B cell (primary cell): ENCODE measurements at regions not wholly inside any gene's neighbourhood (a gene's known extent, or its start where the extent isn't known, plus 50 kb on each side); places are given as distances from the start of the nearest gene placed in this dataset.

Source experiments
- ATAC-seq: fragments of 200-7000 bp; cut with Tn5 transposase; one replicate; pipeline ENCODE4 v1.10.0; 2021; ENCODE audit warnings: low read depth, mild to moderate bottlenecking, moderate number of reproducible peaks, moderate library complexity
- CTCF ChIA-PET: fragments of 350-600 bp; sonication (Branson Sonifier 250); formaldehyde crosslinking; loops from one replicate; lab custom pipeline; 2021; ENCODE audit warnings: antibody characterized with exemption, inconsistent platforms; lab: Charles Lee
- POLR2A ChIA-PET: fragments of 350-600 bp; sonication (Branson Sonifier 250); formaldehyde crosslinking; loops from one replicate; lab custom pipeline; 2021; ENCODE audit warnings: antibody characterized with exemption; lab: Charles Lee
- DNase-seq: peaks from one replicate; pipeline ENCODE4 v3.0.0; 2013
- H2AFZ ChIP-seq: 2 replicates; pipeline ENCODE4 v1.6.1; 2012; ENCODE audit warnings: mild to moderate bottlenecking, low read depth, low read length; ENCODE audit not compliant: insufficient read depth, poor library complexity, severe bottlenecking
- H3K27ac ChIP-seq, 2 donors: 1 replicate in 1 of 2; 2 replicates in 1 of 2; pipeline ENCODE4 v1.5.1; 2012 to 2013; ENCODE audit warnings: low read length in 2 of 2, mild to moderate bottlenecking in 2 of 2, moderate library complexity in 1 of 2
- H3K27me3 ChIP-seq, 4 experiments: fragments of 200-600 bp in 1 of 4; sonication (generic) in 1 of 4; replicated peaks in 1 of 4; 1 replicate in 2 of 4; 2 replicates in 2 of 4; pipeline versions ENCODE4 v1.6.1 to v1.7.0; 2013 to 2016; ENCODE audit warnings: low read length in 3 of 4, mild to moderate bottlenecking in 2 of 4, mixed read lengths in 1 of 4, moderate library complexity in 1 of 4; ENCODE audit not compliant: insufficient read depth in 4 of 4, control insufficient read depth in 3 of 4; ENCODE audit errors: control extremely low read depth in 1 of 4
- H3K36me3 ChIP-seq, 2 experiments: replicated peaks in 1 of 2; 1 replicate in 1 of 2; 2 replicates in 1 of 2; pipeline versions ENCODE4 v1.6.1 to v1.7.1; 2013; ENCODE audit warnings: low read length in 1 of 2; ENCODE audit not compliant: insufficient read depth in 2 of 2, control insufficient read depth in 1 of 2; ENCODE audit errors: control extremely low read depth in 1 of 2, extremely low read depth in 1 of 2
- H3K4me1 ChIP-seq, 2 donors: fragments of 200-600 bp in 1 of 2; sonication (generic) in 1 of 2; 1 replicate in 1 of 2; 2 replicates in 1 of 2; pipeline versions ENCODE4 v1.5.1 to v1.6.1; 2013 to 2017; ENCODE audit warnings: low read length in 2 of 2; ENCODE audit not compliant: control insufficient read depth in 2 of 2, insufficient read depth in 2 of 2
- H3K4me2 ChIP-seq: replicated peaks from 2 replicates; pipeline ENCODE3; 2012; ENCODE audit warnings: mild to moderate bottlenecking, low read depth, low read length; ENCODE audit not compliant: poor library complexity, severe bottlenecking
- H3K4me3 ChIP-seq, 5 experiments: fragments of 200-600 bp in 1 of 5; sonication (generic) in 1 of 5; 1 replicate in 3 of 5; 2 replicates in 2 of 5; pipeline versions ENCODE4 v1.5.1 to v1.7.0; 2011 to 2016; ENCODE audit warnings: low read length in 4 of 5, mild to moderate bottlenecking in 4 of 5, low read depth in 2 of 5, control low read depth in 1 of 5, moderate library complexity in 1 of 5; ENCODE audit not compliant: insufficient read depth in 1 of 5; ENCODE audit errors: control extremely low read depth in 1 of 5, extremely low read depth in 1 of 5
- H3K79me2 ChIP-seq: fragments of 200-600 bp; sonication (generic); one replicate; pipeline ENCODE4 v1.6.0; 2016; ENCODE audit warnings: low read length; ENCODE audit not compliant: control insufficient read depth, insufficient read depth
- H3K9ac ChIP-seq: fragments of 200-600 bp; sonication (generic); 2 replicates; pipeline ENCODE4 v1.6.1; 2017; ENCODE audit warnings: mild to moderate bottlenecking, low read length, moderate library complexity
- H3K9me3 ChIP-seq, 3 donors: one replicate each; pipeline versions ENCODE4 v1.6.1 to v1.7.1; 2013; ENCODE audit warnings: low read length in 2 of 3; ENCODE audit not compliant: control insufficient read depth in 2 of 3, insufficient read depth in 1 of 3; ENCODE audit errors: control extremely low read depth in 1 of 3
- H4K20me1 ChIP-seq: 2 replicates; pipeline ENCODE4 v1.6.0; 2012; ENCODE audit warnings: mild to moderate bottlenecking, low read length; ENCODE audit not compliant: insufficient read depth, control insufficient read depth, poor library complexity, severe bottlenecking
- H3K27ac Mint-ChIP-seq: one replicate; pipeline ENCODE4 v1.8.0; 2021; ENCODE audit warnings: mixed read lengths
- H3K27me3 Mint-ChIP-seq: one replicate; pipeline ENCODE4 v1.8.0; 2021; ENCODE audit warnings: mixed read lengths
- H3K4me1 Mint-ChIP-seq: one replicate; pipeline ENCODE4 v1.8.0; 2021; ENCODE audit warnings: mixed read lengths
- H3K4me3 Mint-ChIP-seq: one replicate; pipeline ENCODE4 v1.8.0; 2021; ENCODE audit warnings: mixed read lengths
- H3K9me3 Mint-ChIP-seq: one replicate; pipeline ENCODE4 v1.8.0; 2022; ENCODE audit warnings: mixed read lengths; ENCODE audit not compliant: insufficient read depth
- EZH2 ChIP-seq: IDR thresholded peaks from 2 replicates; pipeline ENCODE4 v1.6.1; 2012; ENCODE audit warnings: borderline replicate concordance, low read depth, mild to moderate bottlenecking, moderate library complexity, low read length; ENCODE audit not compliant: insufficient read depth, poor library complexity, severe bottlenecking
- WGBS: methylation state at CpG from one replicate; pipeline ENCODE4 v1.1.5; 2013; ENCODE audit warnings: missing lambda C conversion rate; ENCODE audit not compliant: insufficient coverage; 5-methylcytosine and 5-hydroxymethylcytosine counted together
- intact Hi-C: fragments of 100-400 bp; cut with micrococcal nuclease; formaldehyde crosslinking; loops from one replicate; pipeline ENCODE4 v1.10.0; 2022
- TF ChIP-seq, protein P1 (sequence below): fragments of 200-600 bp; IDR thresholded peaks from one replicate; pipeline ENCODE4 v1.8.0; 2022; ENCODE audit warnings: antibody characterized with exemption, mild to moderate bottlenecking

- Mint-ChIP-seq H3K4me3 (no peak overlapping the region), H3K4me1 (no peaks in the 10 kb centered on the region), H3K9me3 (peaks cover 2% of the 10 kb centered on the region), H3K27me3 (no peaks in the 10 kb centered on the region), H3K27ac (no peak overlapping the region)
- no peaks in the 10 kb centered on the region for H3K27me3 ChIP-seq
- no peak overlapping the region for H3K4me2 ChIP-seq
- H3K4me3 ChIP-seq: no peak overlapping the region
- no peak overlapping the region for H3K9ac ChIP-seq
- no CpG with 5 or more reads among the region's 2 CpGs for WGBS
- H3K4me1 ChIP-seq: no peaks in the 10 kb centered on the region
- ChIA-PET POLR2A (no interaction called here), CTCF (no interaction called here)
- no peaks in the 10 kb centered on the region for H3K79me2 ChIP-seq
- TF ChIP-seq, protein P1, sequence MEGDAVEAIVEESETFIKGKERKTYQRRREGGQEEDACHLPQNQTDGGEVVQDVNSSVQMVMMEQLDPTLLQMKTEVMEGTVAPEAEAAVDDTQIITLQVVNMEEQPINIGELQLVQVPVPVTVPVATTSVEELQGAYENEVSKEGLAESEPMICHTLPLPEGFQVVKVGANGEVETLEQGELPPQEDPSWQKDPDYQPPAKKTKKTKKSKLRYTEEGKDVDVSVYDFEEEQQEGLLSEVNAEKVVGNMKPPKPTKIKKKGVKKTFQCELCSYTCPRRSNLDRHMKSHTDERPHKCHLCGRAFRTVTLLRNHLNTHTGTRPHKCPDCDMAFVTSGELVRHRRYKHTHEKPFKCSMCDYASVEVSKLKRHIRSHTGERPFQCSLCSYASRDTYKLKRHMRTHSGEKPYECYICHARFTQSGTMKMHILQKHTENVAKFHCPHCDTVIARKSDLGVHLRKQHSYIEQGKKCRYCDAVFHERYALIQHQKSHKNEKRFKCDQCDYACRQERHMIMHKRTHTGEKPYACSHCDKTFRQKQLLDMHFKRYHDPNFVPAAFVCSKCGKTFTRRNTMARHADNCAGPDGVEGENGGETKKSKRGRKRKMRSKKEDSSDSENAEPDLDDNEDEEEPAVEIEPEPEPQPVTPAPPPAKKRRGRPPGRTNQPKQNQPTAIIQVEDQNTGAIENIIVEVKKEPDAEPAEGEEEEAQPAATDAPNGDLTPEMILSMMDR: no peak
- no peak overlapping the region for H2AFZ ChIP-seq
- intact Hi-C loops: no loop called here
- H4K20me1 ChIP-seq: no peaks in the 10 kb centered on the region
- H3K36me3 ChIP-seq: no peaks in the 10 kb centered on the region
- DNase-seq (no peak), ATAC-seq (no peak)
- no peak overlapping the region for H3K27ac ChIP-seq
- peaks cover 0 to 2% (median 0%) of the 10 kb centered on the region in 3 donors for H3K9me3 ChIP-seq
Observed at GRCh38 chr4:138070816-138071215, 171.3 kb downstream of the SLC7A11 start.

DNA sequence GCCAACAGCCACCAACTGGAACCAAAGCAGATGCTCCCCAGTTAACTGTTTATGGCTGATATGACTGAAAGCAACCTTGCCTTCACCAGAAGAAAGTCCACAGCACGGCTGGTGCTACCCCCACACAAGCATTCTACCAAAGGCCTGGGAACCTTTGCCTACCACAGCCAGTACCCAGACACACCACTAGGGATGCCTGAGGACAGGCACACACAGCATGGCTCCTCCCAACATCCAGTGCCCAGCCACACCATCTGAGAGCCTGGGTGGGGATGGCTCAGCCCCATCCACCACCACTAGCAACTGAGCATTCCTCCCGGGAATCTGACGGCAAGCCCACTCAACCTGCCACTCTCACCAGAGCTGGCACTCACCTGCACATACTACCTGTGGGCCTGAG lies 178.6 kb downstream of the SLC7A11 start:
- Mint-ChIP-seq H3K9me3 (peaks cover 5% of the 10 kb centered on the region), H3K27ac (no peak overlapping the region), H3K4me1 (no peaks in the 10 kb centered on the region), H3K4me3 (no peak overlapping the region), H3K27me3 (peaks cover 16% of the 10 kb centered on the region)
- no peak overlapping the region for H3K27ac ChIP-seq
- DNase-seq (no peak), ATAC-seq (no peak)
- H3K9me3 ChIP-seq: peaks cover 0 to 10% (median 1%) of the 10 kb centered on the region in 3 donors
- no peak overlapping the region for H3K4me2 ChIP-seq
- ChIA-PET POLR2A (no interaction called here), CTCF (interaction anchor here (1.5 kb wide), 1 partner anchor 27 kb away, joined by 5 read pairs; no protein-coding TSS in a partner anchor)
- no peak overlapping the region for H2AFZ ChIP-seq
- H3K4me3 ChIP-seq: no peak overlapping the region
- no peak overlapping the region for H3K9ac ChIP-seq
- H3K79me2 ChIP-seq: no peaks in the 10 kb centered on the region
- H4K20me1 ChIP-seq: no peaks in the 10 kb centered on the region
- peaks cover 0 to 8% (median 0%) of the 10 kb centered on the region in 4 experiments for H3K27me3 ChIP-seq
- H3K4me1 ChIP-seq: no peaks in the 10 kb centered on the region
- TF ChIP-seq EZH2: no peak
- TF ChIP-seq, protein P1: no peak
- 94% methylated on average over 3 of the region's 3 CpGs for WGBS
- intact Hi-C loops: no loop called here
- H3K36me3 ChIP-seq: no peaks in the 10 kb centered on the region
